ENCODE measurements at regions not wholly inside any gene's neighbourhood (a gene's known extent, or its start where the extent isn't known, plus 50 kb on each side); places are given as distances from the start of the nearest gene placed in this dataset.

DNA sequence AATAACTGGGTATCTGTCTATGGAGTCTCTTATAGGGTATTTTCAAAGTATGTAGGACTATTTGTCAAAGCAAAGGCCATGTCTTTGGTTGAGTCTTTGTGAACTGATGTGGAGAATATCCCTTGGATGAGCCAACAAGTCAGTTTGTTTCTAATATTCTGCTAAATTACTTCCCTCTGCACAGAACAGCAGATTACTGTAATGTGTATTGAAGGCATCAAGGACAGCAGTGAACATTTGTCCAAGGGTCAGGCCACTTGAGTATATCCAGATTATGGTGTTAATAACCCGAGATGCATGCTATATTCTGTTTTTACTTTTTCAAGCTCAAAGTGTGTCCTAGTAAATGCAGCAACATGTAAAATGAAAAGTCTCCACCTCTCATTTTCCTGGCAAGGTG is 144.2 kb upstream of the GLI3 start:
- no peaks in the 10 kb centered on the region for H3K36me3 ChIP-seq
- no peaks in the 10 kb centered on the region for H3K9me3 ChIP-seq
- H3K4me3 ChIP-seq (ENCODE audit: low read depth, low read length) = no peak overlapping the region
- H3K27me3 ChIP-seq = no peaks in the 10 kb centered on the region
- no peaks in the 10 kb centered on the region for H3K4me1 ChIP-seq
- no peak for DNase-seq
- TF ChIP-seq, protein P1, sequence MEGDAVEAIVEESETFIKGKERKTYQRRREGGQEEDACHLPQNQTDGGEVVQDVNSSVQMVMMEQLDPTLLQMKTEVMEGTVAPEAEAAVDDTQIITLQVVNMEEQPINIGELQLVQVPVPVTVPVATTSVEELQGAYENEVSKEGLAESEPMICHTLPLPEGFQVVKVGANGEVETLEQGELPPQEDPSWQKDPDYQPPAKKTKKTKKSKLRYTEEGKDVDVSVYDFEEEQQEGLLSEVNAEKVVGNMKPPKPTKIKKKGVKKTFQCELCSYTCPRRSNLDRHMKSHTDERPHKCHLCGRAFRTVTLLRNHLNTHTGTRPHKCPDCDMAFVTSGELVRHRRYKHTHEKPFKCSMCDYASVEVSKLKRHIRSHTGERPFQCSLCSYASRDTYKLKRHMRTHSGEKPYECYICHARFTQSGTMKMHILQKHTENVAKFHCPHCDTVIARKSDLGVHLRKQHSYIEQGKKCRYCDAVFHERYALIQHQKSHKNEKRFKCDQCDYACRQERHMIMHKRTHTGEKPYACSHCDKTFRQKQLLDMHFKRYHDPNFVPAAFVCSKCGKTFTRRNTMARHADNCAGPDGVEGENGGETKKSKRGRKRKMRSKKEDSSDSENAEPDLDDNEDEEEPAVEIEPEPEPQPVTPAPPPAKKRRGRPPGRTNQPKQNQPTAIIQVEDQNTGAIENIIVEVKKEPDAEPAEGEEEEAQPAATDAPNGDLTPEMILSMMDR (IDR thresholded peaks at IDR 0.05; ENCODE audit: low read depth, low read length) = no peak

DNA sequence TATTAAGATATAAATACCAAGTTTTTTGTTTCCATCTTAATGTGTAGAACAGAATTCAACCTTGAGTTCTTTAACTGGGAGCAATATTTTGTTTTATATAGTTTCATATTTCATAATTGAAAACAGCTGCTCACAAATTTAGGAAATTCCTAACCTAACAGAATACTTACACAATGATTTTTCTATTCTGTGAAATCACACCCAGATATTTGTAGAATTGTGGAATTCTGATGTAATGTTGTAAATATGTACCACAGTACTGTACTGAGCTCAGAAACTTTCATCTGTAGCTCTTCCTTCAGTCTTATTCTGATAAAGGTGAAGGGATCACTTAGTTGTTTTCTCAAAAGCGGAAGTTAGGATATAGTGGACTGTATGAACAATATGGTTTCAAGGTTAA is 143.4 kb upstream of the GLI3 start:
- Histone ChIP-seq H3K4me3 (ENCODE audit: low read depth, low read length) (no peak overlapping the region), H3K4me1 (no peaks in the 10 kb centered on the region), H3K36me3 (no peaks in the 10 kb centered on the region), H3K9me3 (no peaks in the 10 kb centered on the region), H3K27me3 (no peaks in the 10 kb centered on the region)
- TF ChIP-seq, protein P1 (IDR thresholded peaks at IDR 0.05; ENCODE audit: low read depth, low read length) = no peak
- no peak for DNase-seq

DNA sequence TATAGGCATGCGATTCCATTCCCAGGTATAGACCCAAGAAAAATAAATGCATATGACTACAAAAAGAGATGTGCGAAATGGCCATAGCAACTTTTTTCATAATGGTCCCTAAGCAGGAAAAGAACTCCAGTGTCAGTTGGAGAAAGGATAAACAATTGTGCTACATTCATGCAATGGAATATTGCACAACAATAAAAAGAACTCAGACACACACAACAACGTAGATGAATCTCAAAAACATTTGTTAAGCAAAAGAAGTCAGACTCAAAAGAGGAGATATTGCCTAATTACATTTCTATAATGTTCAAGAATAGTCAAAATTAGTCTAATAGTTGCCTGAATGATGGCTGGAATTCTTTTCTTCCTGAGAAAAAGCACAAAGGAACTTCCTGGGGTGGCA is 141.1 kb upstream of the GLI3 start:
- H3K4me3 ChIP-seq (ENCODE audit: low read depth, low read length) = no peak overlapping the region
- H3K4me1 ChIP-seq = no peaks in the 10 kb centered on the region
- no peaks in the 10 kb centered on the region for H3K36me3 ChIP-seq
- H3K9me3 ChIP-seq = no peaks in the 10 kb centered on the region
- TF ChIP-seq, protein P1 (IDR thresholded peaks at IDR 0.05; ENCODE audit: low read depth, low read length) = no peak
- DNase-seq = no peak
- no peaks in the 10 kb centered on the region for H3K27me3 ChIP-seq

DNA sequence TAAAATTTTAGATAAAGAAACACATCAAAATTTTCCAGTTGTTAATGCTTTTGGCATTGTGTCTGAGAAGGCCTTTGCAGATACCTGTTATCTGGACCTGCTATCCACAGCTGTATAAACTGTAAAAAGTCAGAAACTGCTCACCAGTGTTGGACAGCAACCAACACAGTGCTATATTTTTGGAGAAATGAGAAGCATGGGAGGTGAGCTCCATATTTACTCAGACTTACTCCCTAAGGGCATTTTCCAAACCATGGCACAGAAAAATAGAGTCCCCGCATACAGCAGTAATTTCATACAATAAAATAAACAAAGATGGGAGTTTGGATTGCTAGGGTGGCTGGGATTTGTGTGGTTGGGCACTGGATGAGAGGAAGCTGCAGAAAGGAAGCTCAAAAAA is 136.3 kb upstream of the GLI3 start:
- H3K27me3 ChIP-seq = no peaks in the 10 kb centered on the region
- DNase-seq = no peak

DNA sequence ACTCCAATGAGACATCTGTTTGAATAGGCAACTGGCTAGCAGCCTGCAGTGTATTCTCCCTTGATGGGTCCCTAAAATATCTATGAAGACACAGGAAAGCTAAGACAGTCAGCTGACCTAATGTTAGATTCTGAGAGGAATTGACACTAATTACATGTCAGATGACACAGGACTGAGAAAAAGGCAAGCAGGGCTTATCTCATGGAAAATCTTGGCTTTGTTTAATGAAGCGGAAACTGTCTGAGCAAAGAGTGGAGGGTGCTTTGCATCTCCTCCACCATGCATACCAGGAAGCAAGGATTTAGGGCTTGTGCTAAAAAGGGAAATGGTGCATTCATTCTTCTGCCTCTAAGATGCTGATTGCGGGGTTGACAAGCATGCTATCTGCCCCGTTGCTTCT is 135.5 kb upstream of the GLI3 start:
- no peaks in the 10 kb centered on the region for H3K27me3 ChIP-seq
- no peaks in the 10 kb centered on the region for H3K36me3 ChIP-seq

More for the DNA sequence above, 136.3 kb upstream of the GLI3 start:
- TF ChIP-seq, protein P1 (IDR thresholded peaks at IDR 0.05; ENCODE audit: low read depth, low read length) = no peak
- Histone ChIP-seq H3K9me3 (no peaks in the 10 kb centered on the region), H3K36me3 (no peaks in the 10 kb centered on the region), H3K4me1 (no peaks in the 10 kb centered on the region), H3K4me3 (ENCODE audit: low read depth, low read length) (no peak overlapping the region)

DNA sequence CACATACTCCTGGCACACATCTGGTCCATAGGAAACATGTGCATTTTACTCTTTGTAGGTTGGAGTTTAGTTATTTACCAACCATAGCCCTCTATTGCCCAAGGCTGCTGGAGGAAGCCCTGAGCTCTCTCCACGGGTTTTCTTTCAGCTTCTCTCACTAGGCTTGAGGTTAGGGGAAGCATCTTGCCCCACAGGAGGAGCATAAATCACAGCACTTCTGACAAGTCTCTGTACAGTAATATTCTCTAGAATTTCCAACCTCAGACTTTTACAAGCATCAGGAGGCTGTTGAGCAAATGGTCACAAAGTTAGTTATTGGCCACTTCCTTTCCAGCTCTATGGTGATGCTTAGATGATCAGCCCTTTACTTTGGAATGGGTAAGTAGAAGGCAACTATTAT is 122.9 kb upstream of the GLI3 start:
- no peaks in the 10 kb centered on the region for H3K27me3 ChIP-seq
- H3K4me3 ChIP-seq (ENCODE audit: low read depth, low read length) = no peak overlapping the region
- no peaks in the 10 kb centered on the region for H3K36me3 ChIP-seq
- H3K4me1 ChIP-seq = no peaks in the 10 kb centered on the region
- TF ChIP-seq, protein P1 (IDR thresholded peaks at IDR 0.05; ENCODE audit: low read depth, low read length) = no peak
- no peak for DNase-seq
- H3K9me3 ChIP-seq = no peaks in the 10 kb centered on the region

More for the DNA sequence above, 135.5 kb upstream of the GLI3 start:
- H3K4me3 ChIP-seq (ENCODE audit: low read depth, low read length) = no peak overlapping the region
- H3K4me1 ChIP-seq = no peaks in the 10 kb centered on the region
- TF ChIP-seq, protein P1 (IDR thresholded peaks at IDR 0.05; ENCODE audit: low read depth, low read length) = no peak
- no peak for DNase-seq
- no peaks in the 10 kb centered on the region for H3K9me3 ChIP-seq
